22Rv1 (cell line): ENCODE measurements at regions not wholly inside any gene's neighbourhood (a gene's known extent, or its start where the extent isn't known, plus 50 kb on each side); places are given as distances from the start of the nearest gene placed in this dataset.

Experiments used
- CTCF ChIP-seq: fragments of 450-650 bp; IDR thresholded peaks from 2 replicates; pipeline ENCODE4 v1.5.1; 2017; ENCODE audit warnings: mild to moderate bottlenecking
- ZFX ChIP-seq: fragments of 450-650 bp; IDR thresholded peaks from 2 replicates; pipeline ENCODE4 v1.6.1; 2017; ENCODE audit warnings: antibody characterized with exemption, borderline replicate concordance

GRCh38 chr3:18049096-18049495 is 306.7 kb upstream of the TBC1D5 start:
- TF ChIP-seq CTCF (no peak), ZFX (no peak)
